Activated effector memory CD4-positive, alpha-beta T cell treated with anti-CD3 and anti-CD28 coated beads, Interleukin-2, amount 50 U/mL, for 16 hours (primary cell): ENCODE measurements at regions not wholly inside any gene's neighbourhood (a gene's known extent, or its start where the extent isn't known, plus 50 kb on each side); places are given as distances from the start of the nearest gene placed in this dataset.
"Not testable (repeated sequence)": the region's sequence is repeated elsewhere in the genome, so short reads cannot be mapped to it uniquely, and the experiment has no call there.

ENCODE experiments used
- DNase-seq: peaks from one replicate; pipeline ENCODE4 v3.0.0-alpha.2; 2020

DNA sequence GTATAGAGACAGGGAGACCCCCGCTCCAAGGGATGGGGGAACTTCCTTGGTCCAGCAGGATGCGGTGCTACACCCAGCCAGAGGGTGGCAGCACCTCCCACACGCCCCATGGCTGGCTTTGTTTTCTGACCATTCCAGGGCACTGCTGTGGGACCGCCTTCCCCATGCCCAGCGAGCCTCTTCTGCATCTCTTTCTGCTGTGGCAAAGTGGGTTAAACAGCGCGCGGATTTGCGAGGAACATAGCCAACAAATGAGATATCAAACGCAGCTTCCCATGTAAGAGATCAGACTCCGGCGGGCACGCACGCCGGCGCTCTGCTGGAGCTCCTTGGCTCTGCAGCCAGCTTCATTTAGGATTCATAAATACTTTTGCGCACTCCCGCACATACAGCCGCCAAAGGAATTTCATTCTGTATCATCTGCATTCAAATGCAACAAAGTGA is 485.8 kb upstream of the CADM1 start:
- no peak for DNase-seq

GRCh38 chr11:115985896-115986295 is 481.7 kb upstream of the CADM1 start:
- DNase-seq, result no peak

GRCh38 chr11:115984228-115984627 is 480.0 kb upstream of the CADM1 start:
- DNase-seq, result no peak

GRCh38 chr11:115982666-115983065 is 478.5 kb upstream of the CADM1 start:
- no peak for DNase-seq

DNA sequence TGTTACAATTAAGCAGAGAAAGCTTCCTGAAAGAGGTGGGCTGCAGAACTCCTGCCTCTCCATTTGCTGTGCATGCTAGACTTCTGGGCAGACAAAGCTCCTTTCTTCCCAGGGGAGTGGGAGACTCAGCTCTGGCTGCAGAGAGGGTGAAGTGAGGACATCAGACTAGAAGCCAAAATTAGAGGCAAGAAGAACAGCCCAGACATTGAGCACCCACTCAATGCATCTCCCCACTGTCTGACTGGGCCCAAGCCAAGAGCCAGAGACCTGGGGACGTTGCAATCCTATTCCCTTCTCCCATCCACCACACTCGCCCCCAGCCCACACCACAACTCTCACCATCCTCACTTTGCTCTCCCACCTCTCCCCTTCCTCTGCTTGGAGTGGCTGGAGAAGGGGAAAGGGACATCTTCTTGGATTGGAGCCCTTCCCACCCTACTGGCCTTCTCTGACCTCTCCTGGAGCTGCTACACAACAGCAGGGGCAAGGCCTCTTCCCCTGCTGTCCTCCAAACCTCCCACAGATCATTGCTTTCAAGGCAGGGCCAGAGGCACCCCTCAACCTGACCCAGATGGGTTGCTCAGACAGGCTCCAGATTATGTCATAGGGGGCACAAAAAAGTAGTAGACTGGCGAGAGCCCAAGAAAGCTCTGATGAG is 477.7 kb upstream of the CADM1 start:
- DNase-seq, result no peak

DNA sequence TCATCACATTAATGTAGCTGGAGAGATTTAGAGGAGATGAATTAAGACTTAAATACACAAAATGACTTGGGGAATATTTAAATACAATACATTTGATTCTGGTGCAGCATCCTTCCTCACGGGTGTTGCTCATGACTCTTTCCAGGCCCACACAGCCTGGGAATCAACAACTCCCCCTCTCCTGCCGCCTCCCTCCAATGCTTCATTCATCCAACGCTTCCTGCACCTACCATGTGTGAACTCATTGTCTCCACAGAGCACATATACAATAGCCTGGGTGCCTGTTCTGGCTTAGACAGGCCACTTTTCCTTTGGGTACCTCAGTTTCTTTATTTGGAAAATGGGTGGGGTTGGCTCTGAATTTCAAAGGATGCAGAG is 476.9 kb upstream of the CADM1 start:
- no peak for DNase-seq

DNA sequence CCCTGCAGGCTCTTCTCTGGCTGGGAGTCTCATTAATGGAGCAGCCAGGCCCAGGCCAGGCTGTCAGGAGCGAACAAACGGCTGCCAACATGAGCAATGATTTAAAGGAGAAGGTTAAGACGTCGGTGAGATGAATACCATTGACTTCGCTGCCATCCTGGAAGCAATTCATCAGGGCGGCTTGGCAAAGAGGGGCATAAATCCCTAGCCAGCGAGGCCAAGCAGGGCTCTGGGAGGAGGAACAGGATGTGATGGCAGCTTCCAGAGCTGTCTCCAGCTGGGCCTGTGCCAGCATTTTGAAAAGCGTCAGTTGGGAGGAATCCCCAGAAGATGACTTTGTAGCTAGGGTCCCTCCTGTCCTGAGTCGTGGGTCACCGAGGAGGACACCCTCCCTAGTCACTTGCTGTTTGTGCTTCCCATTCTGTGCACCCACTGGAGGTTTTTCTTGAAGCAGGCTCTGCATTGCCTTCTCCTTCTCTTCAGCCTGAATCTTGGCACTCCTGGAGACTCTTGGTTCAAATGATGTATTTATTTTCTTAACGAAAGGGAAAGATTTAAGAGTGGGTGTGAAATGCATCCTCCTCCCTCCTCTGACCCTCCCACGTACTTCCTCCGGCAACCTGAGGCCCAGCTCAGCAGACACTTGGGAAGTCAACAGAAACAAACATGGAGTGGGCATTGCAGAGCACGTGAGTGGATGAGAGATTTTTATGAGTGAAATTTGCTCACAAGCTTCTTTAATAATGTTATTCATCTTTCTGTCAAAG is 476.3 kb upstream of the CADM1 start:
- DNase-seq, result no peak

DNA sequence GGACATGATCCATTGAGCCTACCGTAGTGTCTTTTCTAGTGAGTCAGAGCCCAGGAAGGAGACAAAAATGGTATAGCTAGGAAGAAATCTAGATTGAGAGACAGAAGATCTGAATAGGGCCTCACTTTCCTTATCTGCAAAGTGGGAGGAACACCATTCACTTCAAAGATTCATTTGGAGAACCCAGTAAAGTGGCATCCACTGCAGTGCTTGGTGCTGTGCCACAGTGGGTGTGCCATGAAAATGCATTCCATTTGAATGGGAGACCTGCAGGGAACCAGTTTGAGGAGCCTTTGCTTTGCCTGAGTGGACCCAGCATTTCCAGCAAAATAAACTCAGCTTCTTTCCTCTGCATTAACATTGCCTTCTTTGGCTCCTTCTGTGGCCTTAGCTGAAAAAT is 470.5 kb upstream of the CADM1 start:
- DNase-seq, result no peak

GRCh38 chr11:115967203-115967602 is 463.0 kb upstream of the CADM1 start:
- DNase-seq, result not testable (repeated sequence)

- DNase-seq, result no peak
Observed at GRCh38 chr11:115965767-115966504, 461.7 kb upstream of the CADM1 start.

DNA sequence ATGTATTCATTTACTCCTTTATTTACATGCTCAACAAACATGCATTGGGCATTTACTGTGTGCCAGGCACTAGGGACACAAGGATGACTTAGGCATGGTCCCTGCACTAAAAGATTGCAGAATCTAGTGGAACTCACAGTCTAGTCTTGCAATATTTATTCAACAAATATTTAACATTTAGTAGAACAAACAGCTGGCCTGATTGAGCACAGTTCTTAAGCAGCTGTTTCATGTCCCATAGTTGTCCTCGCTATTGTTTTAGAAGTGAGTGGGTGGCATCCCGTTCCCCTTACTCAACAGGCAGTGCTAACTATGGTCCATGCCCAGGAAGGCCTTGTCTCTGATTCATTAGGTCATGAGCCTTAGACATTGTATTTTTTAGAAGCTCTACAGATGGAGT is 459.9 kb upstream of the CADM1 start:
- DNase-seq, result no peak

DNA sequence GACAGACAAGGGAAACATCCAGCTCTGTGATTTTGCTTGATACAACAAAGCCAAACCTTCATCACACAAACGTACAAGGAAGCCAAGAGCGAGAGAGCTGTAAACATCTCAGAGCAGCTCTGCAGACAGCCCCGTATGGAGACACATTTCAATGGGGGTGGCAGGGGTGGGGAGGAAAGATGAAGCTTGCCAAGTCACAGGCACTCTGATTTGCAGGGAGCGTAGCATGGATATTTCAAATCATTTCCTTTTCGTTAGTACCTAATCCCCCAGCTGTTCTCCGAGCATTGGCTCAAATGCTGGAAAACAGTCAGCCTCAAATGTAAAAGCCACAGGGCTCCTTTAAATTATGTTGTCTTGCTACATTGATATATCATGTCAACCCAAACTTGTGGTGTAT is 458.9 kb upstream of the CADM1 start:
- no peak for DNase-seq

GRCh38 chr11:115961159-115962003 is 457.2 kb upstream of the CADM1 start:
- DNase-seq, result no peak

DNA sequence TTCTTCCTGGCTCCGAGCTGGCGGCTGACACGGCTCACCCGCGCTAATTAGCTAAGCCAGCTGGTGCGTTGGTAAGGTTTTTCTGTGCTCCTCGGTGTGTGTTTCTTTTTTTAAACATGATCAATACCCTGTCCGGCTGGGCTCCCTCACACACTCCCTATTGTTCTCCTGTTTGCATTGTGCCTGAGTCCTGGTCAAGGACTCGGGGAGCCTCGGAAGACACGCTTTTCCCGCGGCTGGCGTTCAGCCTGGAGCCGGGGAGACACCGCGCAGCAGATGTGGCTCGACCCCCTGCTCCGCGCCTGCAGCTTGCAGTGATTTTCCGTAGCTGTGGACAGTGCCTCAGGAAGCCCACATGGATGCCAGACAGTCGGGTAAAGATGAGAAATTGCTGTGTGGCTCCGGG is 454.9 kb upstream of the CADM1 start:
- DNase-seq, result no peak

DNA sequence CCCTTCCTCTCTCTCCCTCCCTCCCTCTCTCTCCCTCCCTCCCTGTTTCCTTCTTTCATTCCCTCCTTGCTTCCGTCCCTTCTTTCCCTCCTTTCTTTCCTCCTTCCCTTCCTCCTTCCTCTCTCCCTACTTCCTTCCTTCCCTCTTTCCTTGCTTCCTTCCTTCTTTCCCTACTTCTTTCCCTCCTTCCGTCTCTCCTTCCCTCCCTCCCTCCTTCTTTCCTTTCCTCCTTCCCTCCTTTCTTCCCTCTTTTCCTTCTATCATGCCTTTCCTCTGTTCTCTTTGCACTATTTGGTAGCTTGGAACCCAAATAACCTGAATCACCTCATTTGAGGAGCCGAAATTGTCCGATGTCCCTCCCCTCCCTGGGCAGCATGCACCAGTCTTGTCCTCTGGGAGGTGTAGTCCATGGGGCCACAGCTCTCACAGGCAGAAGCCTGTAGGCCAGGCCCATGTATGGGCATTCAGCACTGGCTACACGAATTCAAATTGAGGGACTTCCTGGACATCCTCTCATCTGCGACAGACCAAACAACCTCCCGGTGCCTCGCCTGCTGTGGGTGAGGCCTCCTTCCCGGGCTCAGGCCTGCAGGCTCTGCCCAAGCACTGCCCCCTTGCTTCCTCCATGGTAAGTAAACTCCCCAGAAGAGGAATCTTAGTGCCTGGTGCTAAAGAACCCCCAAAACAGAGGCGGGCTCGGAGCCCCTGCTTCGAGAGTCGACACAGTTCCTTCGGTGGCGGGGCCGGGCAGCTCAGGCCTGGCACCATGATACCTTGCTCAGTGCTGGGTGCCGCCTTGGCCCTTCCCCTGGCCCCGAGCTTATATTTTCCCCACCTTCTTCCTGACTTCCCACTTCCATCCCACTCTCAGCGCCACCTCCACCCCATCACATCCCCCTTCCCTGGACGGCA is 454.1 kb upstream of the CADM1 start:
- no peak for DNase-seq

DNA sequence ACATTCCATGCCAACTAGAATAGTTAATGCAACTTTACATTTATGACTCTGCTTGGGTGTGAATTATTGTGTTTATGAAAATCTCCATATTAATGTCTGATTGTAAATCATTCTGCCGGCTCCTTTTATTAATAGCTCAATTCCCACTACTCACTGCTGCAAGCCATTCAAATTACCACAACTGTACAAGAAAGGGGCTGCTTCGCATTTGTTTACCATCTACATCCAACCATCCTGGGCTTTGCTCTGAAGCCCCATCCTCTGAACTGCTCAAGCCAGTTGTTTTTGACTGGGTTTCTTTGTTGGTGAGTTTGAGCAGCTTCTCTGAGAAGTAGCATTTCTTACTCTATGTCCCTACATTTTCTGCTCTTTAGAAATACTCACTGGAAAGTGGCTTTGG is 451.6 kb upstream of the CADM1 start:
- DNase-seq, result no peak

DNA sequence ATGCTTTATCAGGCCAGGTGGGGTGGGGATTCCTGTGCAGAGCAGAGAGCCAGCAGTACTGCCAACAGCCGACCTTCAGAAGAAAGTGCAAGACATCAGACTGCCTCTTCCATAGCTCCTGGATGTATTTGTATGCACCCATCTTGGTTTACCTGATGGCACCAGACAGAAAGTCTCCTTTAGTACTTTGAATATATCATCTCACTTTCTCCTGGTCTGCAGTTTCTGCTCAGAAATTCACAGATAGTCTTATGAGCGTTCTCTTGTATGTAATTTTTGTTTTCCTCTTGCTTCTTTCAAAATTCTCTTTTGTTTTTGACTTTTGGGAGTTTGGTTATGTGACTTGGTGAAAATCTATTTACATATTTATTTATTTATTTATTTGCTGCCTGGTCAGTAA is 446.4 kb upstream of the CADM1 start:
- no peak for DNase-seq

DNA sequence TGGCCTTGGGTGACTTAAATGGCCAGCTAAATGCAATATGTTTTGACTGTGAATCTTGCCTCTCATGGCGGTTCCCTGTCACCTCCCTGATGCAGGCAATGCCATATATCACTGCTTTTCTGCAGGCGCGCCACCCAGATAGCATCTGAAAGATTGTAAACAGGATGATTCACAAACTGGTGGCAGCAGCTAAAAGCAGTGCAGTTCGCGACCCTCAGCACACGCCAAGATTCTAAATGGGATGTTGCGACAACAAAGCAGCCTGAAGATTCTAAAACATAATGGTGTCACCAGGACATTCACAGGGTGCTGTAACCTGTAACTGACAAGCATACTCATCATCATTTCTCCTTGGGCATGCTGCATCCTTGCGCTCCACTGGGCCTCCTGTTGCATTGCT is 440.4 kb upstream of the CADM1 start:
- no peak for DNase-seq

GRCh38 chr11:115942011-115942410 is 437.8 kb upstream of the CADM1 start:
- DNase-seq, result no peak

- no peak for DNase-seq
Observed at GRCh38 chr11:115941481-115941993, 437.3 kb upstream of the CADM1 start.

- no peak for DNase-seq
Observed at GRCh38 chr11:115941044-115941443, 436.8 kb upstream of the CADM1 start.
